ENCODE measurements at regions not wholly inside any gene's neighbourhood (a gene's known extent, or its start where the extent isn't known, plus 50 kb on each side); places are given as distances from the start of the nearest gene placed in this dataset.

GRCh38 chr7:25842201-25842733, 309.7 kb upstream of the NFE2L3 start:
- TF ChIP-seq ZNF274 (IDR thresholded peaks at IDR 0.05; ENCODE audit: low read depth, low read length) (no peak), YY1 (IDR thresholded peaks at IDR 0.05; ENCODE audit: insufficient read depth, insufficient read length) (no peak), SUZ12 (IDR thresholded peaks at IDR 0.05; ENCODE audit: extremely low read depth, insufficient read depth, insufficient read length) (no peak)
- no peak overlapping the region for H3K9ac ChIP-seq (ENCODE audit: insufficient read length, low read depth)
- no peaks in the 10 kb centered on the region for H3K36me3 ChIP-seq (ENCODE audit: insufficient read depth, insufficient read length, low read length)
- no peaks in the 10 kb centered on the region for H3K27me3 ChIP-seq (ENCODE audit: insufficient read depth, insufficient read length)
- no peak for DNase-seq (ENCODE audit: low read depth, low spot score)
- H3K9me3 ChIP-seq (ENCODE audit: insufficient read depth, low read length) = no peaks in the 10 kb centered on the region
- no peaks in the 10 kb centered on the region for H3K4me1 ChIP-seq (ENCODE audit: insufficient read depth, insufficient read length)
- no peak overlapping the region for H3K4me3 ChIP-seq (ENCODE audit: insufficient read length, low read depth)

DNA sequence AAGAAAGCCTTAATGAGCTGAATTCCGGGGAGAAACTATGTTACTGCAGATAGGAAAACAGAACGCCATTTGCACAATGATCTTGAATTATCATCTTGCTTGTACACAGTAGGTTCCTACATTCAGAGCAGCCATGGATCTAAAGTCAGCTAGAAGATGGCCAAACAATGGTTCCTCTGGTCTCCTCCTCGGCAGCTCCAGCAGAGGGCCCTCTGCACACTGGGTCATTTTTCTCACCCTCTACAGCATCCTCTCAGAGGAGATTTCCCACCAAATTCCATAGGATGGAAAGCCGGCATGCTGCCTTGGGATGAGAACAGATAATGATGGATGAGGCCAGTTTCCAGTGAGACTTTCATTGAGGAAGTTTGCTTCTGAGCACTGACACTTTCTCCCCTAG, 308.5 kb upstream of the NFE2L3 start:
- no peaks in the 10 kb centered on the region for H3K36me3 ChIP-seq (ENCODE audit: insufficient read depth, insufficient read length, low read length)
- no peak overlapping the region for H3K4me3 ChIP-seq (ENCODE audit: insufficient read length, low read depth)
- H3K4me1 ChIP-seq (ENCODE audit: insufficient read depth, insufficient read length) = no peaks in the 10 kb centered on the region
- H3K27me3 ChIP-seq (ENCODE audit: insufficient read depth, insufficient read length) = no peaks in the 10 kb centered on the region
- H3K9me3 ChIP-seq (ENCODE audit: insufficient read depth, low read length) = no peaks in the 10 kb centered on the region
- DNase-seq (ENCODE audit: low read depth, low spot score) = no peak
- TF ChIP-seq ZNF274 (IDR thresholded peaks at IDR 0.05; ENCODE audit: low read depth, low read length) (no peak), SUZ12 (IDR thresholded peaks at IDR 0.05; ENCODE audit: extremely low read depth, insufficient read depth, insufficient read length) (no peak), YY1 (IDR thresholded peaks at IDR 0.05; ENCODE audit: insufficient read depth, insufficient read length) (no peak)
- H3K9ac ChIP-seq (ENCODE audit: insufficient read length, low read depth) = no peak overlapping the region

DNA sequence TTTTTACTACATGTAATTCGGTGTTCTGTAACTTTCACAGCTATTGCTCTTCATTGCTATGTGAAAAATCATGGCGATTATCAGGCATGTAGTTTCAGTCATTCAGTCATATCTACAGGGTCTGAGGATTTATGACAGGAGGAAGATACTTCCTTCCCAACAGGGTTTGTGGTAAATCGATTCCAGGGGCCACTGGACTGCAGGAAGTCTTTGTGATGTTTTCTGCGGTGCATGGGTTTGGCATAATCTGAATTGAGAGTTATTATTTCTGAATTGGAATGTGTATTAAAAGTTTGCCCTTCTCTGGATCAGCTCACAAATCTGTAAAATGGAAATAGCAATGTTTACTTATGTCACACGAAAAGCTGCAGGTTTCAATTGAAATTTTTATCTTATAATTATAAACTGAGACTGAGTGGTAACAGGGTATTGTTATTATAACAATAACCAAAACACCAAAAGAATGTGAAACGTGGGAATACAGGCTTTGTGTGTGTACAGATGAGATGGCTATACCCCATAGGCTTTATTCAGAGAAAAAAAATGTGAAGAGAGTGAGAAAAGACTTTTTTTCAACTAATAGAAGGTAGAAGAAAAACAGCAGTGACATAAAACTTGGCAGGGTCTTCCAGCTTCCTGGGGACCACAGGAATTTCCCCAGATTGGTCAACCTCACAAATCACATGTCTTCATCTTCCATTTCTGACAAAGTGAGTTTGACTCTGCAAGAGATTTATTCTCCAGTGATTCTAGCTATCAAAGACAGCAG, 307.7 kb upstream of the NFE2L3 start:
- no peaks in the 10 kb centered on the region for H3K9me3 ChIP-seq (ENCODE audit: insufficient read depth, low read length)
- no peak overlapping the region for H3K9ac ChIP-seq (ENCODE audit: insufficient read length, low read depth)
- TF ChIP-seq YY1 (IDR thresholded peaks at IDR 0.05; ENCODE audit: insufficient read depth, insufficient read length) = no peak
- no peak for TF ChIP-seq ZNF274 (IDR thresholded peaks at IDR 0.05; ENCODE audit: low read depth, low read length)
- TF ChIP-seq SUZ12 (IDR thresholded peaks at IDR 0.05; ENCODE audit: extremely low read depth, insufficient read depth, insufficient read length) = no peak
- no peaks in the 10 kb centered on the region for H3K4me1 ChIP-seq (ENCODE audit: insufficient read depth, insufficient read length)
- no peaks in the 10 kb centered on the region for H3K27me3 ChIP-seq (ENCODE audit: insufficient read depth, insufficient read length)
- H3K4me3 ChIP-seq (ENCODE audit: insufficient read length, low read depth) = no peak overlapping the region
- no peak for DNase-seq (ENCODE audit: low read depth, low spot score)
- H3K36me3 ChIP-seq (ENCODE audit: insufficient read depth, insufficient read length, low read length) = no peaks in the 10 kb centered on the region

- no peaks in the 10 kb centered on the region for H3K27me3 ChIP-seq (ENCODE audit: insufficient read depth, insufficient read length)
- TF ChIP-seq SUZ12 (IDR thresholded peaks at IDR 0.05; ENCODE audit: extremely low read depth, insufficient read depth, insufficient read length) = no peak
- TF ChIP-seq YY1 (IDR thresholded peaks at IDR 0.05; ENCODE audit: insufficient read depth, insufficient read length) = no peak
- TF ChIP-seq ZNF274 (IDR thresholded peaks at IDR 0.05; ENCODE audit: low read depth, low read length) = no peak
- no peaks in the 10 kb centered on the region for H3K36me3 ChIP-seq (ENCODE audit: insufficient read depth, insufficient read length, low read length)
- no peaks in the 10 kb centered on the region for H3K9me3 ChIP-seq (ENCODE audit: insufficient read depth, low read length)
- no peak overlapping the region for H3K9ac ChIP-seq (ENCODE audit: insufficient read length, low read depth)
- no peaks in the 10 kb centered on the region for H3K4me1 ChIP-seq (ENCODE audit: insufficient read depth, insufficient read length)
- no peak for DNase-seq (ENCODE audit: low read depth, low spot score)
- no peak overlapping the region for H3K4me3 ChIP-seq (ENCODE audit: insufficient read length, low read depth)
Observed at GRCh38 chr7:25845464-25845863, 306.5 kb upstream of the NFE2L3 start.

DNA sequence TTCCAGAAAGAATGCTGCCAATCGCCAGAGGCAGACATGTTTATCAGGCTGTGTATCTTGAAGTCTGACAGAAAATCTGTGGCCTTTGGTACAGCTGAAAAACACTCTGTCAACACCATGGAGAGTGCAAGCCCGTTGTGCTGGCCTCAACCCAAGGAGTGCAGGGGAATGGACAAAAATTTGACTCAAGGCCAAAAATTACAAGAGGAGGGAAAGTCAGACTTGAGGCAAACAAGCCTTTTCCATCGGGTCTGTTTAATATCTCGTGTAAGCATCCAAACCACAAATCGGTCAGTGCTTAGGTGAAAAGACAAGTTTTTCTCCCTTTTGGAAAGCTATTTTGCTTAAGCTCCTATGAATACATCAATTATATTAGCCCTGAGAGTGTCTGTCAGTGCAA, 305.3 kb upstream of the NFE2L3 start:
- TF ChIP-seq ZNF274 (IDR thresholded peaks at IDR 0.05; ENCODE audit: low read depth, low read length) (no peak), SUZ12 (IDR thresholded peaks at IDR 0.05; ENCODE audit: extremely low read depth, insufficient read depth, insufficient read length) (no peak), YY1 (IDR thresholded peaks at IDR 0.05; ENCODE audit: insufficient read depth, insufficient read length) (no peak)
- peaks cover under 1% of the 10 kb centered on the region for H3K27me3 ChIP-seq (ENCODE audit: insufficient read depth, insufficient read length)
- no peak overlapping the region for H3K4me3 ChIP-seq (ENCODE audit: insufficient read length, low read depth)
- no peak overlapping the region for H3K9ac ChIP-seq (ENCODE audit: insufficient read length, low read depth)
- H3K4me1 ChIP-seq (ENCODE audit: insufficient read depth, insufficient read length) = no peaks in the 10 kb centered on the region
- no peaks in the 10 kb centered on the region for H3K36me3 ChIP-seq (ENCODE audit: insufficient read depth, insufficient read length, low read length)
- H3K9me3 ChIP-seq (ENCODE audit: insufficient read depth, low read length) = no peaks in the 10 kb centered on the region
- no peak for DNase-seq (ENCODE audit: low read depth, low spot score)

DNA sequence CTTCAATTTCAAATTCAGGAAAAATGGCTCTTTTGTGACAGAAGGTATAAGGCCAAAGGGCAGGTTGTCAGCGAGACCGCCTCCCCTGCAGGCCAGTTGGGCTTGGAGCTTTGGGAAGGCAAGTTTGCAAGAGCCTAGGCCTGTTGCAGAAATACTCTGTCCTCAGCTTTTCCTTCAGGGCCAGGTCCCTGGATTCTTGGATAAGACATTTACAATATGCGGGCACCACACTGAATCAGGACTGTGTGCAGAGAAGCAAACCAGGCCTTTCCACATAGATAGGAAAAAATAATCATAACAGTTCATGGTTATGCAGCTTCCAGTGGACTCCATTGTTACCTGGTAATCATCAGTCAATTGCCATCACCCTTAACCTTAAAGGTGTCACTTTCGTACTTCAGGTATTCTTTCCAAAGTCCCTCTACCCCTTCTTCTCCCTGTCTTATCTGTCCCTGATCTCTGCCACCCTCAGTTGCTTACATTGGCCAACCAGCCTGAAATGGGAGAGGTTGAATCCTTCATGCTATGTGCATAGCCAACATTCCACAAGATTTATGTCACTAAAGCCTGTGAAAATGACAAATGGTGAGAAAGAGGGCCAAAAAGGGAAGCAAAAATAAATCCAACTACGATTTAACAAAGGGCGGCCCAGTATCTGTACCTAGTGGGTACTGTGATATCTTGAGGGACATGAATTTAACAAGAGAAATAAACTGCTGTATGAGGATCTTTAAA, 304.5 kb upstream of the NFE2L3 start:
- Histone ChIP-seq H3K36me3 (ENCODE audit: insufficient read depth, insufficient read length, low read length) (no peaks in the 10 kb centered on the region), H3K9ac (ENCODE audit: insufficient read length, low read depth) (no peak overlapping the region), H3K27me3 (ENCODE audit: insufficient read depth, insufficient read length) (peaks cover 9% of the 10 kb centered on the region), H3K4me1 (ENCODE audit: insufficient read depth, insufficient read length) (no peaks in the 10 kb centered on the region), H3K9me3 (ENCODE audit: insufficient read depth, low read length) (no peaks in the 10 kb centered on the region), H3K4me3 (ENCODE audit: insufficient read length, low read depth) (no peak overlapping the region)
- no peak for DNase-seq (ENCODE audit: low read depth, low spot score)
- TF ChIP-seq YY1 (IDR thresholded peaks at IDR 0.05; ENCODE audit: insufficient read depth, insufficient read length) (no peak), ZNF274 (IDR thresholded peaks at IDR 0.05; ENCODE audit: low read depth, low read length) (no peak), SUZ12 (IDR thresholded peaks at IDR 0.05; ENCODE audit: extremely low read depth, insufficient read depth, insufficient read length) (no peak)

Data from NT2/D1 (cell line).